ENCODE measurements at regions not wholly inside any gene's neighbourhood (a gene's known extent, or its start where the extent isn't known, plus 50 kb on each side); places are given as distances from the start of the nearest gene placed in this dataset.

DNA sequence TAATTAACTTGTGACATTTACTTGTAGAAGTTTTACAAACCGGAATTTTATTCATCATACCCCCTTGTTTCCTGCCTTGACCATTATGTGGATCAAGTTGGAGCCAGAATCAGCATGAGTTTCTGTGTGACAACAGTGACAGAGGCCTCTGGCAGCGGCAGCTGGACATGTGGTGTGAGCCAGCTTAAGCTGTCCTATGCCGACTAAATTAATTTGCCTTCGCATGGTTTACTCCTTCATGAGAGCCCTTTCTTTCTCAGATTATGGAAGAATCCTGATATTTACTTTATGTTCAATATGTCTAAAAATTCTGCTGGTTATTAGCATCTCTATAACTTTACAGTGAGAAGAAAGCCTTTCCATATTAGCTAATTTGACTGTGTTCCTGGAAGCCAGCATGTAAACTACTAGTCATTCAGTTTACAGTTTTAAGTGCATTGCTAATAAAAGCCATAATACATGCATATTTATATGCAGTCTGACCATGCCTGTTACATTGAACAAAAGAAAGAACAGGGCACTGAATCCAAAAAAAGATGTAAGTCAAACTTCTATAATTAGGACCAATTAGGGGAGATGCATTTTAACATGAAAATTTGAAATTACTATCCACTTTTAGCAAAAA lies 495.8 kb upstream of the ACVR2A start:
- no peaks in the 10 kb centered on the region for H3K36me3 ChIP-seq (ENCODE audit: insufficient read depth, low read depth, low read length)
- no peak overlapping the region for H3K4me3 ChIP-seq (ENCODE audit: low read length)
- no peak overlapping the region for H3K9ac ChIP-seq (ENCODE audit: low read depth, low read length)
- peaks cover 13% of the 10 kb centered on the region for H3K9me3 ChIP-seq (ENCODE audit: insufficient read depth, low read depth, low read length)
- H3K27me3 ChIP-seq (ENCODE audit: insufficient read depth, low read length) = no peaks in the 10 kb centered on the region
- H3K4me1 ChIP-seq (ENCODE audit: insufficient read depth, low read length) = no peaks in the 10 kb centered on the region; the same call in 1 of the 2 replicates
- H3K27ac ChIP-seq (ENCODE audit: low read length) = no peak overlapping the region

GRCh38 chr2:147346142-147346541 lies 498.7 kb upstream of the ACVR2A start:
- Histone ChIP-seq H3K36me3 (ENCODE audit: insufficient read depth, low read depth, low read length) (no peaks in the 10 kb centered on the region), H3K27me3 (ENCODE audit: insufficient read depth, low read length) (no peaks in the 10 kb centered on the region), H3K4me1 (ENCODE audit: insufficient read depth, low read length) (no peaks in the 10 kb centered on the region), H3K9me3 (ENCODE audit: insufficient read depth, low read depth, low read length) (peaks cover 13% of the 10 kb centered on the region), H3K27ac (ENCODE audit: low read length) (no peak overlapping the region), H3K9ac (ENCODE audit: low read depth, low read length) (no peak overlapping the region), H3K4me3 (ENCODE audit: low read length) (no peak overlapping the region)

DNA sequence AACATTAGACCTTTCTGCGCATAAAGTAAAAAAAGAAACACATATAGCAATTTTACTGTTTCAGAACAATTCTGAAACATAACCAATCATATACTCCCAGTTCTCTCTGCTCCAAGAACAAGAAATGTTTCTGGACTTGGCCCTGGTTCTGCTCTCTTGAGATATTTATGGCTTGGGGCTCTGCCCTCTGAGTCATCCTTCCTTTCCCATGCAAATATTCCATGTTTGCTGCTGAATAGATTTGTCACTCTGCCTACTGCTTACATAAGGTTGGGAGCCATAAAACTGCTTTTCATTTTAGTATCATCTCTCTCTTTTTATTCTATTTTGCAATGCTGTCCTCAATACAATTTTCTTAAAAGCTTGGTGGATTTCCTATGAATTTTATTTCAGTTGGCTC lies 499.6 kb upstream of the ACVR2A start:
- Histone ChIP-seq H3K27ac (ENCODE audit: low read length) (no peak overlapping the region), H3K27me3 (ENCODE audit: insufficient read depth, low read length) (no peaks in the 10 kb centered on the region), H3K9ac (ENCODE audit: low read depth, low read length) (no peak overlapping the region), H3K36me3 (ENCODE audit: insufficient read depth, low read depth, low read length) (no peaks in the 10 kb centered on the region), H3K9me3 (ENCODE audit: insufficient read depth, low read depth, low read length) (peaks cover 13% of the 10 kb centered on the region), H3K4me1 (ENCODE audit: insufficient read depth, low read length) (no peaks in the 10 kb centered on the region), H3K4me3 (ENCODE audit: low read length) (no peak overlapping the region)

GRCh38 chr2:147342329-147342728 lies 502.5 kb upstream of the ACVR2A start:
- no peaks in the 10 kb centered on the region for H3K27me3 ChIP-seq (ENCODE audit: insufficient read depth, low read length)
- H3K9ac ChIP-seq (ENCODE audit: low read depth, low read length) = no peak overlapping the region
- H3K4me3 ChIP-seq (ENCODE audit: low read length) = no peak overlapping the region
- H3K9me3 ChIP-seq (ENCODE audit: insufficient read depth, low read depth, low read length) = peaks cover 13% of the 10 kb centered on the region
- no peak overlapping the region for H3K27ac ChIP-seq (ENCODE audit: low read length)
- H3K4me1 ChIP-seq (ENCODE audit: insufficient read depth, low read length) = no peaks in the 10 kb centered on the region
- H3K36me3 ChIP-seq (ENCODE audit: insufficient read depth, low read depth, low read length) = no peaks in the 10 kb centered on the region

- Histone ChIP-seq H3K27ac (ENCODE audit: low read length) (no peak overlapping the region), H3K27me3 (ENCODE audit: insufficient read depth, low read length) (no peaks in the 10 kb centered on the region), H3K9ac (ENCODE audit: low read depth, low read length) (no peak overlapping the region), H3K4me3 (ENCODE audit: low read length) (no peak overlapping the region), H3K36me3 (ENCODE audit: insufficient read depth, low read depth, low read length) (no peaks in the 10 kb centered on the region), H3K9me3 (ENCODE audit: insufficient read depth, low read depth, low read length) (no peaks in the 10 kb centered on the region), H3K4me1 (ENCODE audit: insufficient read depth, low read length) (no peaks in the 10 kb centered on the region)
These were observed 512.9 kb upstream of the ACVR2A start for GRCh38 chr2:147331790-147332419.

- no peaks in the 10 kb centered on the region for H3K27me3 ChIP-seq (ENCODE audit: insufficient read depth, low read length)
These were observed 513.9 kb upstream of the ACVR2A start for GRCh38 chr2:147330925-147331324.

DNA sequence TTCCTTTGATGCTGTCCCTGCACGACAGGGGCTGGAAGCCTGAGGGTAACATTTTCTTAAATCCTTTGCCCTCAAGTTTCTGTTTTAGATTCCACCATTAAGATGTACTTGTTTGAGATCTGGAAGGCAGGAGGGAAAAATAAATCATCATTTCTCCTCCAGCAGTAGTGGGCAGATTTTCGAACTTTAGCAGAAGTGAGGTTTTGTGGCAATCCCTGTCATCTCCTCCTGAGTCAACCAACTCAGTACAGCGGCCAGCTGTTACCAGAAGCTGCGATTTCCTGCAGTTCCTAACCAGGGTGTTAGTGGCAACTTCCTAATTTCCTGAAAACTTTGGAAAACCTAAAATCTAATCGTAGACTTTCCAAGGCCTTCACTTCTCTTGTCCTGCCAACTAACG lies 517.2 kb upstream of the ACVR2A start:
- no peaks in the 10 kb centered on the region for H3K9me3 ChIP-seq (ENCODE audit: insufficient read depth, low read depth, low read length)
- H3K9ac ChIP-seq (ENCODE audit: low read depth, low read length) = no peak overlapping the region
- no peak overlapping the region for H3K4me3 ChIP-seq (ENCODE audit: low read length)
- H3K36me3 ChIP-seq (ENCODE audit: insufficient read depth, low read depth, low read length) = no peaks in the 10 kb centered on the region
- no peak overlapping the region for H3K27ac ChIP-seq (ENCODE audit: low read length)
- no peaks in the 10 kb centered on the region for H3K4me1 ChIP-seq (ENCODE audit: insufficient read depth, low read length)
- no peaks in the 10 kb centered on the region for H3K27me3 ChIP-seq (ENCODE audit: insufficient read depth, low read length)

More at GRCh38 chr2:147330925-147331324, 513.9 kb upstream of the ACVR2A start:
- H3K36me3 ChIP-seq (ENCODE audit: insufficient read depth, low read depth, low read length) = no peaks in the 10 kb centered on the region
- no peak overlapping the region for H3K9ac ChIP-seq (ENCODE audit: low read depth, low read length)
- H3K27ac ChIP-seq (ENCODE audit: low read length) = no peak overlapping the region
- H3K4me3 ChIP-seq (ENCODE audit: low read length) = no peak overlapping the region
- H3K9me3 ChIP-seq (ENCODE audit: insufficient read depth, low read depth, low read length) = no peaks in the 10 kb centered on the region
- H3K4me1 ChIP-seq (ENCODE audit: insufficient read depth, low read length) = no peaks in the 10 kb centered on the region

DNA sequence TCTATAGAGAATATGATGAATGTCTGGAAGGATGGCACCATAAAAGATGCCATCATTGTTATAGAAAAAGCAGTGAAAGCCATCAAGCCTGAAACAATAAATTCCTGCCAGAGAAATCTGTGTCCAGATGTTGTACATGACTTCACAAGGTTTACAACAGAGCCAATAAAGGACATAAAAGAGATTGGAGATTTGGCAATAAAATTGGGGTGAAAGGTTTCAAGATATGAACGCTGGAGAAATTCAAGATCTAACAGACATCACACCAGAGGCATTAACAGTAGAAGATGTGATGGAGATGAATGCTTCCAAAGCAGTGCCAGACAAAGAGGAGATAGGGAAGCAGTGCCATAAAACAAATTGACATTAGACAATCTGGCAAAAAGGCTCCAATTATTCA lies 518.8 kb upstream of the ACVR2A start:
- Histone ChIP-seq H3K4me3 (ENCODE audit: low read length) (no peak overlapping the region), H3K27ac (ENCODE audit: low read length) (no peak overlapping the region), H3K4me1 (ENCODE audit: insufficient read depth, low read length) (no peaks in the 10 kb centered on the region), H3K27me3 (ENCODE audit: insufficient read depth, low read length) (no peaks in the 10 kb centered on the region), H3K9ac (ENCODE audit: low read depth, low read length) (no peak overlapping the region), H3K9me3 (ENCODE audit: insufficient read depth, low read depth, low read length) (peaks cover 10% of the 10 kb centered on the region), H3K36me3 (ENCODE audit: insufficient read depth, low read depth, low read length) (no peaks in the 10 kb centered on the region)

DNA sequence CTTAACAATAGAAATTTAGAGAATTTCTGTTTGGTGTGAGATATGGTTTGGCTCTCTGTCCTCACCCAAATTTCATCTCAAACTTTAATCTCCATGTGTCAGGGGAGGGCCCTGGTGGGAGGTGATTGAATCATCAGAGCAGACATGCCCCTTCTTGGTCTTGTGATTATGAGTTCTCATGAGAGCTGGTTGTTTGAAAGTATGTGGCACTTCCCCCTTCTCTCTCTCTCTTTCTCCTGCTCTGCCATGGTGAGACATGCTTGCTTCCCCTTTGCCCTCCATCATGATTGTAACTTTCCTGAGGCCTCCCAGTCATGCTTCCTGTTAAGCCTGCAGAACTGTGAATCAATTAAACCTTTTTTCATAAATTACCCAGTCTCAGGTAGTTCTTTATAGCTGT lies 524.7 kb upstream of the ACVR2A start:
- Histone ChIP-seq H3K9me3 (ENCODE audit: insufficient read depth, low read depth, low read length) (peaks cover 33% of the 10 kb centered on the region), H3K4me1 (ENCODE audit: insufficient read depth, low read length) (no peaks in the 10 kb centered on the region)

GRCh38 chr2:147311058-147311430 lies 533.8 kb upstream of the ACVR2A start:
- H3K9me3 ChIP-seq (ENCODE audit: insufficient read depth, low read depth, low read length) = no peaks in the 10 kb centered on the region
- H3K27ac ChIP-seq (ENCODE audit: low read length) = no peak overlapping the region
- no peak overlapping the region for H3K9ac ChIP-seq (ENCODE audit: low read depth, low read length)
- H3K27me3 ChIP-seq (ENCODE audit: insufficient read depth, low read length) = no peaks in the 10 kb centered on the region
- no peaks in the 10 kb centered on the region for H3K4me1 ChIP-seq (ENCODE audit: insufficient read depth, low read length)
- H3K4me3 ChIP-seq (ENCODE audit: low read length) = no peak overlapping the region
- H3K36me3 ChIP-seq (ENCODE audit: insufficient read depth, low read depth, low read length) = no peaks in the 10 kb centered on the region

More for the DNA sequence above, 524.7 kb upstream of the ACVR2A start:
- H3K4me3 ChIP-seq (ENCODE audit: low read length) = no peak overlapping the region
- H3K9ac ChIP-seq (ENCODE audit: low read depth, low read length) = no peak overlapping the region
- no peaks in the 10 kb centered on the region for H3K36me3 ChIP-seq (ENCODE audit: insufficient read depth, low read depth, low read length)
- H3K27ac ChIP-seq (ENCODE audit: low read length) = no peak overlapping the region
- no peaks in the 10 kb centered on the region for H3K27me3 ChIP-seq (ENCODE audit: insufficient read depth, low read length)

DNA sequence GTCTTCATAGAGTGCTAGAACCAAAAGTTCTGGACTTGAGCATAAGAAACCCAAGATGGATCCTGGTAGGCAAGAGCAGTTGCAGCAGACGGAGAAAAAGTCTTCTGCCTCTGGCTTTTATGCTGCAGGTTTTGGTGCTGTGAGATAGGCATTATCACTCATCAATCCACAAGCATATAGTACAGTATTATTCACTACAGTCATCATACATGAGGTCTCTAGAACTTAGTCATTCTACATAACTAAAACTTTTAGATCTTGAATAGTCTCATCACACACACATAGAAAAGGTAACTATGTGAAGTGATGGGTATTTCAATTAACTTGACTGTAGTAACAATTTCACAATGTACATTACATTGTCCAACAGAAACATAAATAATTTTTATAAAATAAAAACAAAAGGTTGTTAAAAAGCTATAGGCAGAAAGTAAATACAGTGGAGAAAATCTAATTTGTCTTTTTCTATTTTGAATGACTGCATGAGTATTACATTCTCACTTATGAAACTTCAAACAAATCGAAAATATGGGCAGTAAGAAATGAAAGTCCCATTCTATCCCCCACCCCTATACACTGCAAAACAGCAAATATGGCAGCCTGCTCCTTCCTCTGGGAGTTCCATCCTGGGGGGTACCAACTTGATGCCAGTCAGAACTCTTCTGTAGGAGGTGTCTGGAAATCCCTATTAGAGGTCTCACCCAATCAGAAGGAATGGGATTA lies 534.3 kb upstream of the ACVR2A start:
- no peaks in the 10 kb centered on the region for H3K27me3 ChIP-seq (ENCODE audit: insufficient read depth, low read length)
- H3K9ac ChIP-seq (ENCODE audit: low read depth, low read length) = no peak overlapping the region
- H3K9me3 ChIP-seq (ENCODE audit: insufficient read depth, low read depth, low read length) = no peaks in the 10 kb centered on the region
- no peak overlapping the region for H3K4me3 ChIP-seq (ENCODE audit: low read length)
- H3K4me1 ChIP-seq (ENCODE audit: insufficient read depth, low read length) = no peaks in the 10 kb centered on the region
- no peak overlapping the region for H3K27ac ChIP-seq (ENCODE audit: low read length)
- no peaks in the 10 kb centered on the region for H3K36me3 ChIP-seq (ENCODE audit: insufficient read depth, low read depth, low read length)

DNA sequence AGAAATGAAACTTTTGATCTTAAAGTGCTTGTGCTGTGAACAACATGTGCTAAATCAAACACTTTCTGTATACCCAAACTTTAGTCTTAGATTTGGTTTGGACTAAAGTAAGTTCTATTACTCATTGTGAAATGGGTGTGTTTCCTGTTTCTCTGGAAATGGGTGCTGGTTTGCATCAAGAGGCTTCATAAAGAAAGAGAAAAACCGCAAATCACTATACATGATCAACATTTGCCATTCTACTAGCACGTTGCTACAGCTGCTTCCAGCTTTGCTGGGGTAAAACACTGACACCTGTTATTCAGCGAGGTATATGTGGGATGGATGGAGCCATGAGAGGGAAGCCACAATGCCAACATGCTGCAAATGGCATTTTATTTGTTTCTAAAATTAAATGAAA lies 547.0 kb upstream of the ACVR2A start:
- Histone ChIP-seq H3K27ac (ENCODE audit: low read length) (no peak overlapping the region), H3K9ac (ENCODE audit: low read depth, low read length) (no peak overlapping the region), H3K4me1 (ENCODE audit: insufficient read depth, low read length) (no peaks in the 10 kb centered on the region), H3K36me3 (ENCODE audit: insufficient read depth, low read depth, low read length) (no peaks in the 10 kb centered on the region), H3K9me3 (ENCODE audit: insufficient read depth, low read depth, low read length) (no peaks in the 10 kb centered on the region), H3K4me3 (ENCODE audit: low read length) (no peak overlapping the region), H3K27me3 (ENCODE audit: insufficient read depth, low read length) (no peaks in the 10 kb centered on the region)
